GM13976 (cell line): ENCODE measurements at regions not wholly inside any gene's neighbourhood (a gene's known extent, or its start where the extent isn't known, plus 50 kb on each side); places are given as distances from the start of the nearest gene placed in this dataset.

Experiments
- DNase-seq: peaks from one replicate; pipeline ENCODE4 v3.0.0; 2012; ENCODE audit warnings: low spot score
- in situ Hi-C: fragments of 300-500 bp; cut with MboI; formaldehyde crosslinking; loops from one replicate; pipeline ENCODE4 v1.12.0; 2022; ENCODE audit warnings: low sequenced_read_pairs, mixed read lengths, inconsistent platforms; ENCODE audit not compliant: unreplicated experiment
- TF ChIP-seq, protein P1 (sequence below): IDR thresholded peaks from 2 replicates; pipeline ENCODE4 v1.5.1; 2012; ENCODE audit warnings: borderline replicate concordance, mild to moderate bottlenecking; ENCODE audit not compliant: insufficient read depth; ENCODE audit errors: extremely low read depth, missing control alignments, control extremely low read depth

DNA sequence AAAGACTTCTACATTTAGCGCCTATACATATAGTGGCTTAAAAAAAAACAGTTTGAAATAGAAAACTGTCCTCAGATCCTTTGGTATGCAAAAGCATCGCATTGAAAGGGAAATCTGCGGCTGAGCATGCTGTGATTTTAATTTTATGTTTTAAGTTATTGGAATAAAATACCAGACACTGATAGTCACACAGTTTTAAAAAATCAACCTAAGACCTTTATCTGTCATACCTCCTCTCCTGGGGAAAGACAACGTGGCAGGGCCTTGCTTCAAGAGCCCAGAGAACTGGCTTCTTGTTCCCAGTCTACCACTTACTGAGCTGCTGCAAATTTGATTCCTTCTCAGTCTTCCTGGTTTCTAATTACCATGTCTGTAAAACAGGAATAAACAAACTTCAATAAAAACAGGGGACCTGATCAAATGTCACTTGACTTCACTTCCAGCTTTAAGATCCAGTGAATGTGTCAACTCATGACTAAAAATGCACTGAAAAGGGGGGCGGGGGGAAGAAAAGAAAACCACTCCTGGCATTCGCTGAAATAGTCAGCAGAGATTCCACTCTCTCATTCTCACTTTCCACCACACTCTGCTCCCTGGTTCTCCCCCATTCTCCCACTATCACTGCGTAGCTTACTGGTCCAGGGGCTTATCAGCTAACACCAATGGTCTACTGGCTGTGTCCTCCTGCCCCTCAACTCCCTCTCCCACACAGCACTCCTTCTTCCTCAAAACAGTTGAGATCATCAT, 494.7 kb upstream of the MARCKS start:
- TF ChIP-seq, protein P1, sequence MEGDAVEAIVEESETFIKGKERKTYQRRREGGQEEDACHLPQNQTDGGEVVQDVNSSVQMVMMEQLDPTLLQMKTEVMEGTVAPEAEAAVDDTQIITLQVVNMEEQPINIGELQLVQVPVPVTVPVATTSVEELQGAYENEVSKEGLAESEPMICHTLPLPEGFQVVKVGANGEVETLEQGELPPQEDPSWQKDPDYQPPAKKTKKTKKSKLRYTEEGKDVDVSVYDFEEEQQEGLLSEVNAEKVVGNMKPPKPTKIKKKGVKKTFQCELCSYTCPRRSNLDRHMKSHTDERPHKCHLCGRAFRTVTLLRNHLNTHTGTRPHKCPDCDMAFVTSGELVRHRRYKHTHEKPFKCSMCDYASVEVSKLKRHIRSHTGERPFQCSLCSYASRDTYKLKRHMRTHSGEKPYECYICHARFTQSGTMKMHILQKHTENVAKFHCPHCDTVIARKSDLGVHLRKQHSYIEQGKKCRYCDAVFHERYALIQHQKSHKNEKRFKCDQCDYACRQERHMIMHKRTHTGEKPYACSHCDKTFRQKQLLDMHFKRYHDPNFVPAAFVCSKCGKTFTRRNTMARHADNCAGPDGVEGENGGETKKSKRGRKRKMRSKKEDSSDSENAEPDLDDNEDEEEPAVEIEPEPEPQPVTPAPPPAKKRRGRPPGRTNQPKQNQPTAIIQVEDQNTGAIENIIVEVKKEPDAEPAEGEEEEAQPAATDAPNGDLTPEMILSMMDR: no peak
- DNase-seq: no peak
- in situ Hi-C loops: no loop called here

GRCh38 chr6:113363048-113363798, 493.9 kb upstream of the MARCKS start:
- DNase-seq: no peak
- TF ChIP-seq, protein P1: no peak
- in situ Hi-C loops: no loop called here

DNA sequence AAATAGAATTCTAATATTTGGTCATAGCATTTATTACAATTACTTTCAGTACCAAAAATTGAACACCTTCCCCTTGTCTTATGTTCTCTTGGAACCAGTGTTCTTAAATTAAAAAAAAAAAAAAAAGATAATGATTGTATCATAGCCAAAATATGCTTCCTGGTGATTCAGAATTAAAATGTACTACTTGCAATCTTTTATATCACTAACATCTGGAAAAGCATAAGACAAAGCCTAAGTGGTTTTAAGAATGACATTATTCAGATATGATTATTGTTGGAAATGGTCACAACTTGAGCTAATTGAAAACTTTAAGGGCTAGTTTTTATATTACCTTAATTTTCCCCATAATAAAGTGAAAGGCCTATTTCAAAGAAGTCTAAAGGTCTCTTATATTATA, 493.3 kb upstream of the MARCKS start:
- in situ Hi-C loops: no loop called here

DNA sequence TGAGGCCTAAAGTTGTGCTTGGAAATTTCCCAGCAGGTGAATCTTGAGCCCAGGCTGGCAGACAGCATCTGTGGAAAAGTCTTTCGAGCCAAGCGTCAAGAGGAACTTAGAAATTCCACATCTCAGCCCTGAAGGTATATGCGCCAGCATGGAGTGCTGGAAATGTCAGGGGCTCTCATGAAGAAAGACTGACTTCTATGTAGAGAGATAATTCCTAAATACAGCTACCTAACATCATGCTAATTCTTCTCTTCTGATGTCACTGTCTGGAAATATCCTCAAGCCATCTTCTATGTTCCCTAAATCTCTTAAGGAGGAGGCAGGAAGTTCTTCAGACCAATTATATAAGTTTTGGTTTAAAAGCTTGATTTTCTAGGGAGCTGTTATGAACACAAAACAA, 492.4 kb upstream of the MARCKS start:
- DNase-seq: no peak
- TF ChIP-seq, protein P1: no peak
- in situ Hi-C loops: no loop called here

More for the DNA sequence above, 493.3 kb upstream of the MARCKS start:
- TF ChIP-seq, protein P1: no peak
- no peak for DNase-seq

DNA sequence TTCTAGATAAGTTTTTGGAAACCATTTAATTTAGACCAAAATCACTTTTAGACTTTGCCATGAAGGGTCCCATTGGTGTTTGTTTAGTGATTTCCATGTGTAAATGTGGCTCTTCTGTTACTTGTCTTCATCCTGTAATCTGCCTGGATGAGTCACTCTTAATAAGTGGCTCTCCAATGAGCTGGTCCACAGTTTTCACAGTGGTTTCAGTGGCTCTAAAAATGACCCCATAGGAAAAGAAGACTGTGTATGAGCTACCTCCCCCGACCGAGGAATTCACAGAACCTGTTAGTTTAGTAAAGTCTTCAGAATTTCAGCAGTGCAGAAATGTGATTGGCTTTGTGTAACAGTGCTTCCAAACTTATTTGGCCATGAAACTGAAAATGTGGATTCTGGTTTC, 492.0 kb upstream of the MARCKS start:
- DNase-seq: no peak
- in situ Hi-C loops: no loop called here
- TF ChIP-seq, protein P1: no peak

DNA sequence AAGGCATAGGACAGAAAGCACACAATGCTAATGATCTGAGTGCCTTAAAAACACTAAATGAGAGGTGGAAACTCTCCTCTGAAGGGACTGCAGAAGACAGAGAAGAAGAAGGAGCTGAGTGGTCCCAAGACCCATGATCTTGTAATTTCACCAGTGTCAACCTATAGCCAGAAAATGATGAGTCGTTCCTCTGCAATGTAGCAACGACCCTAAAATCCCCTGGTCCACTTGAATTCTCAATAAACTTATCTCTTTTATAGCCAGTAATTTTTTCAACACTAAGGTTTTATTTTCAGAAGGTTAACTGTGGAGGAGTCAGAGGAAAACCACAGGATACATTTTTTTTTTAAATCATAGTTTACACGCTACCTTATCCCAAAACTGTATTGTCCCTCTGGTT, 490.6 kb upstream of the MARCKS start:
- in situ Hi-C loops: no loop called here
- TF ChIP-seq, protein P1: no peak
- DNase-seq: no peak
